CD14-positive monocyte (primary cell): ENCODE measurements at regions not wholly inside any gene's neighbourhood (a gene's known extent, or its start where the extent isn't known, plus 50 kb on each side); places are given as distances from the start of the nearest gene placed in this dataset.

Experiments
- DNase-seq, 3 donors: peaks; one replicate each; pipeline ENCODE4 v3.0.0-alpha.2; 2011 to 2022
- H2AFZ ChIP-seq: 2 replicates; pipeline ENCODE4 v1.6.0; 2012; ENCODE audit warnings: mild to moderate bottlenecking, low read depth, low read length, inconsistent platforms; ENCODE audit not compliant: insufficient read depth, poor library complexity, severe bottlenecking
- H3K27ac ChIP-seq, 2 donors: 1 replicate in 1 of 2; 2 replicates in 1 of 2; pipeline ENCODE4 v1.5.1; 2012 to 2013; ENCODE audit warnings: low read length in 2 of 2, control low read depth in 1 of 2, inconsistent platforms in 1 of 2, low read depth in 1 of 2, mild to moderate bottlenecking in 1 of 2
- H3K27me3 ChIP-seq, 2 donors: one replicate each; pipeline versions ENCODE4 v1.6.0 to v1.6.1; 2011 to 2013; ENCODE audit warnings: low read length in 2 of 2; ENCODE audit not compliant: control insufficient read depth in 2 of 2, insufficient read depth in 2 of 2
- H3K36me3 ChIP-seq, 2 donors: replicated peaks in 1 of 2; 1 replicate in 1 of 2; 2 replicates in 1 of 2; pipeline versions ENCODE4 v1.5.1 to v1.6.1; 2012 to 2013; ENCODE audit warnings: low read length in 2 of 2, control low read depth in 1 of 2, inconsistent platforms in 1 of 2, mild to moderate bottlenecking in 1 of 2; ENCODE audit not compliant: insufficient read depth in 2 of 2, control insufficient read depth in 1 of 2
- H3K4me1 ChIP-seq, 2 donors: 1 replicate in 1 of 2; 2 replicates in 1 of 2; pipeline versions ENCODE4 v1.5.1 to v1.6.1; 2012 to 2013; ENCODE audit warnings: low read length in 2 of 2, control low read depth in 1 of 2, inconsistent platforms in 1 of 2, mild to moderate bottlenecking in 1 of 2, moderate library complexity in 1 of 2; ENCODE audit not compliant: insufficient read depth in 2 of 2, control insufficient read depth in 1 of 2
- H3K4me2 ChIP-seq: replicated peaks from 2 replicates; pipeline ENCODE3; 2012; ENCODE audit warnings: low read length, moderate library complexity, mild to moderate bottlenecking; ENCODE audit not compliant: poor library complexity, severe bottlenecking; ENCODE audit errors: extremely low read depth
- H3K4me3 ChIP-seq, 3 experiments: fragments of 200-600 bp in 1 of 3; sonication (generic) in 1 of 3; replicated peaks in 1 of 3; 1 replicate in 2 of 3; 2 replicates in 1 of 3; pipeline ENCODE4 v1.5.1; 2011 to 2013; ENCODE audit warnings: low read length in 3 of 3, mild to moderate bottlenecking in 3 of 3, control low read depth in 2 of 3, low read depth in 2 of 3, inconsistent platforms in 1 of 3, moderate library complexity in 1 of 3
- H3K79me2 ChIP-seq: 2 replicates; pipeline ENCODE4 v1.6.0; 2012; ENCODE audit warnings: mild to moderate bottlenecking, control low read depth, inconsistent platforms, low read length, moderate library complexity; ENCODE audit not compliant: insufficient read depth
- H3K9ac ChIP-seq: 2 replicates; pipeline ENCODE4 v1.6.0; 2017; ENCODE audit warnings: low read length, mild to moderate bottlenecking; ENCODE audit not compliant: insufficient read depth, poor library complexity, severe bottlenecking
- H3K9me3 ChIP-seq, 2 donors: replicated peaks in 1 of 2; 1 replicate in 1 of 2; 2 replicates in 1 of 2; pipeline versions ENCODE4 v1.5.1 to v1.6.1; 2012 to 2013; ENCODE audit warnings: low read length in 2 of 2, control low read depth in 1 of 2; ENCODE audit not compliant: control insufficient read depth in 1 of 2, insufficient read depth in 1 of 2
- H4K20me1 ChIP-seq: 2 replicates; pipeline ENCODE4 v1.6.0; 2012; ENCODE audit warnings: mild to moderate bottlenecking, low read length, control low read depth, moderate library complexity; ENCODE audit not compliant: insufficient read depth
- H3K27ac Mint-ChIP-seq, 7 donors: one replicate each; pipeline ENCODE4 v1.8.0; 2020; ENCODE audit warnings: mild to moderate bottlenecking in 7 of 7, mixed read lengths in 7 of 7, moderate library complexity in 6 of 7, inconsistent platforms in 2 of 7
- H3K27me3 Mint-ChIP-seq, 3 donors: one replicate each; pipeline ENCODE4 v1.8.0; 2021 to 2022; ENCODE audit warnings: low read depth in 3 of 3, mild to moderate bottlenecking in 3 of 3, mixed read lengths in 3 of 3, moderate library complexity in 3 of 3, inconsistent platforms in 1 of 3
- H3K36me3 Mint-ChIP-seq, 2 donors: one replicate each; pipeline ENCODE4 v1.8.0; 2020; ENCODE audit warnings: mixed read lengths in 2 of 2, inconsistent platforms in 1 of 2, mild to moderate bottlenecking in 1 of 2
- H3K4me1 Mint-ChIP-seq: one replicate; pipeline ENCODE4 v1.8.0; 2020; ENCODE audit warnings: mild to moderate bottlenecking, mixed read lengths
- H3K4me3 Mint-ChIP-seq, 2 donors: one replicate each; pipeline ENCODE4 v1.8.0; 2020; ENCODE audit warnings: mild to moderate bottlenecking in 2 of 2, mixed read lengths in 2 of 2, moderate library complexity in 1 of 2
- H3K9me3 Mint-ChIP-seq, 7 donors: one replicate each; pipeline ENCODE4 v1.8.0; 2020 to 2022; ENCODE audit warnings: mixed read lengths in 7 of 7, mild to moderate bottlenecking in 6 of 7, moderate library complexity in 6 of 7, inconsistent platforms in 2 of 7
- WGBS: methylation state at CpG from one replicate; pipeline ENCODE4 v1.1.5; 2013; ENCODE audit warnings: missing lambda C conversion rate; ENCODE audit not compliant: insufficient coverage; 5-methylcytosine and 5-hydroxymethylcytosine counted together
- intact Hi-C, 2 donors: fragments of 100-400 bp; cut with micrococcal nuclease; formaldehyde crosslinking; loops; one replicate each; pipeline versions ENCODE4 v1.15.0 to v1.15.1; 2023
- TF ChIP-seq, protein P1 (sequence below): fragments of 200-600 bp; IDR thresholded peaks from one replicate; pipeline ENCODE4 v1.8.0; 2022; ENCODE audit warnings: antibody characterized with exemption, mild to moderate bottlenecking

DNA sequence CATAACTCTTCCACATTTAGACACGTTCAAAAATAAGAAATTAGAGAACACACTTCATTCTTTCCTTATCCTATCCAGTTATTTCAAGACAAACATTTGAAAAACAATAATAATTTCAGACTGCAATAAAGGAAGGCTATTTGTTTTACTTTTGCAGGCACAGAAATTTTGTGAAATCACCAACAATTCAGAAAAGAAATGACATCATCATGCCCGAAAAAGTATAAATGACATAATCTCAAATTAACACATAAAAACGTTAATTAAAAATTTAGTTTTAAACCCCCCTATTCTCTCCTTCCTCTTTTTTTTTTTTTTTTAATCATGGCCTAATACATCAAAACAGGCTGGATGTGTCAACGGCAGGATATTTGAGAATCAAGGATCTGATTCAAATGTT, 468.4 kb upstream of the RBFOX1 start:
- H3K4me3 ChIP-seq = no peak overlapping the region
- H3K27me3 ChIP-seq = no peaks in the 10 kb centered on the region
- H3K4me2 ChIP-seq = no peak overlapping the region
- no peak overlapping the region for H3K9ac ChIP-seq
- WGBS = 20% methylated on average over 1 of the region's 4 CpGs
- peaks cover 0 to 5% (median 0%) of the 10 kb centered on the region in 7 donors for H3K9me3 Mint-ChIP-seq
- H3K27ac Mint-ChIP-seq = peak overlapping the region in 3 of 7 donors; percentile 2 to 62 (median 16)
- H4K20me1 ChIP-seq = no peaks in the 10 kb centered on the region
- H3K27me3 Mint-ChIP-seq = peaks cover 0 to 1% (median 1%) of the 10 kb centered on the region in 3 donors
- H3K4me1 Mint-ChIP-seq = no peaks in the 10 kb centered on the region
- no peaks in the 10 kb centered on the region for H3K36me3 Mint-ChIP-seq
- DNase-seq = no peak
- H3K4me1 ChIP-seq = peaks cover 3 to 4% of the 10 kb centered on the region in 2 donors
- H3K4me3 Mint-ChIP-seq = no peak overlapping the region
- H3K9me3 ChIP-seq = no peaks in the 10 kb centered on the region
- H2AFZ ChIP-seq = no peak overlapping the region
- intact Hi-C loops = no loop called here
- TF ChIP-seq, protein P1, sequence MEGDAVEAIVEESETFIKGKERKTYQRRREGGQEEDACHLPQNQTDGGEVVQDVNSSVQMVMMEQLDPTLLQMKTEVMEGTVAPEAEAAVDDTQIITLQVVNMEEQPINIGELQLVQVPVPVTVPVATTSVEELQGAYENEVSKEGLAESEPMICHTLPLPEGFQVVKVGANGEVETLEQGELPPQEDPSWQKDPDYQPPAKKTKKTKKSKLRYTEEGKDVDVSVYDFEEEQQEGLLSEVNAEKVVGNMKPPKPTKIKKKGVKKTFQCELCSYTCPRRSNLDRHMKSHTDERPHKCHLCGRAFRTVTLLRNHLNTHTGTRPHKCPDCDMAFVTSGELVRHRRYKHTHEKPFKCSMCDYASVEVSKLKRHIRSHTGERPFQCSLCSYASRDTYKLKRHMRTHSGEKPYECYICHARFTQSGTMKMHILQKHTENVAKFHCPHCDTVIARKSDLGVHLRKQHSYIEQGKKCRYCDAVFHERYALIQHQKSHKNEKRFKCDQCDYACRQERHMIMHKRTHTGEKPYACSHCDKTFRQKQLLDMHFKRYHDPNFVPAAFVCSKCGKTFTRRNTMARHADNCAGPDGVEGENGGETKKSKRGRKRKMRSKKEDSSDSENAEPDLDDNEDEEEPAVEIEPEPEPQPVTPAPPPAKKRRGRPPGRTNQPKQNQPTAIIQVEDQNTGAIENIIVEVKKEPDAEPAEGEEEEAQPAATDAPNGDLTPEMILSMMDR = no peak
- H3K36me3 ChIP-seq = no peaks in the 10 kb centered on the region
- no peak overlapping the region for H3K27ac ChIP-seq
- H3K79me2 ChIP-seq = no peaks in the 10 kb centered on the region

DNA sequence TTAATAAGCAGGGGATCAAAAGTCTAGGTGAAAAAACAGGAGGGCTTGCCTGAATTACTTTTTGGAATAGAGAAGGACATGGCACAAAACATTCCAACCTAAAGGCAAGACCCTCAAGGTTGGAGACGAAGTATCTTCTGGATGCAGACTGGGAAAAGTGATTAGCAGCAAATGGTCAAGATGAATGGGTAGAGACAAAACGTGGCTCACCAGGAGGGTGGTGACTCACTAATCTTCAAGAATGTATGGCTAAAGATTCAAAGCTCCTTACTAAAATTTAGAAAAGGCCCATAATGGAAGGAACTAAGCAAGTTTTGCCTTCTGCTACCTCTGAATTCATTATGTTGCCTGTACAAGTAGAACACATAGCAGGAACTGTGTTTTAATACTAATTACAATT, 469.5 kb upstream of the RBFOX1 start:
- H3K79me2 ChIP-seq = no peaks in the 10 kb centered on the region
- no peak overlapping the region for H2AFZ ChIP-seq
- H3K9me3 ChIP-seq = no peaks in the 10 kb centered on the region
- no peak overlapping the region for H3K4me3 ChIP-seq
- intact Hi-C loops = no loop called here
- Mint-ChIP-seq H3K4me1 (no peaks in the 10 kb centered on the region), H3K27ac (no peak overlapping the region), H3K27me3 (peaks cover 0 to 1% (median 1%) of the 10 kb centered on the region in 3 donors), H3K4me3 (no peak overlapping the region), H3K36me3 (no peaks in the 10 kb centered on the region), H3K9me3 (peaks cover 0 to under 1% (median 0%) of the 10 kb centered on the region in 7 donors)
- H3K27me3 ChIP-seq = no peaks in the 10 kb centered on the region
- no CpG with 5 or more reads among the region's 2 CpGs for WGBS
- no peak overlapping the region for H3K4me2 ChIP-seq
- peaks cover 3 to 4% of the 10 kb centered on the region in 2 donors for H3K4me1 ChIP-seq
- TF ChIP-seq, protein P1 = no peak
- H3K9ac ChIP-seq = no peak overlapping the region
- no peak for DNase-seq
- no peaks in the 10 kb centered on the region for H4K20me1 ChIP-seq
- H3K36me3 ChIP-seq = no peaks in the 10 kb centered on the region
- H3K27ac ChIP-seq = no peak overlapping the region
